PC-9 (cell line): ENCODE measurements at regions not wholly inside any gene's neighbourhood (a gene's known extent, or its start where the extent isn't known, plus 50 kb on each side); places are given as distances from the start of the nearest gene placed in this dataset.
"Not testable (repeated sequence)": the region's sequence is repeated elsewhere in the genome, so short reads cannot be mapped to it uniquely, and the experiment has no call there.

Experiments
- BruUV-seq: library from RNA; stranded (reverse); fragments of 400-500 nt; replicated peaks from 2 replicates; lab custom pipeline; 2021; lab: Mats Ljungman, UMichigan
- CTCF ChIA-PET: fragments of 300-600 bp; sonication (Branson Sonifier 250); formaldehyde crosslinking; loops from one replicate; lab custom pipeline; 2022; ENCODE audit warnings: antibody characterized with exemption; lab: Charles Lee
- POLR2A ChIA-PET: fragments of 300-600 bp; sonication (Branson Sonifier 250); formaldehyde crosslinking; loops from one replicate; lab custom pipeline; 2022; ENCODE audit warnings: antibody characterized with exemption; ENCODE audit not compliant: unreplicated experiment; lab: Charles Lee
- DNase-seq, 2 experiments: peaks; one replicate each; pipeline versions ENCODE4 v3.0.0 to v3.0.0-alpha.2; 2015 to 2022; ENCODE audit warnings: mixed read lengths in 1 of 2
- H2AFZ ChIP-seq: fragments of 200-600 bp; sonication (generic); 2 replicates; pipeline ENCODE4 v1.8.1; 2017; ENCODE audit warnings: antibody characterized with exemption
- H3F3A ChIP-seq: fragments of 200-600 bp; sonication (generic); 2 replicates; pipeline ENCODE4 v1.8.1; 2017; ENCODE audit warnings: antibody characterized with exemption, mild to moderate bottlenecking, low read depth; ENCODE audit not compliant: insufficient read depth
- H3K27ac ChIP-seq: fragments of 200-600 bp; sonication (generic); 2 replicates; pipeline ENCODE4 v1.6.1; 2016; ENCODE audit warnings: mixed run types
- H3K27me3 ChIP-seq: fragments of 200-600 bp; sonication (generic); 2 replicates; pipeline ENCODE4 v1.6.1; 2016; ENCODE audit warnings: low read depth, mixed run types; ENCODE audit not compliant: insufficient read depth
- H3K36me3 ChIP-seq: fragments of 200-600 bp; sonication (generic); 2 replicates; pipeline ENCODE4 v1.6.1; 2016; ENCODE audit warnings: low read depth, mixed run types
- H3K4me1 ChIP-seq: fragments of 200-600 bp; sonication (generic); replicated peaks from 2 replicates; pipeline ENCODE4 v1.6.1; 2016; ENCODE audit warnings: mixed run types; ENCODE audit not compliant: insufficient read depth
- H3K4me2 ChIP-seq: fragments of 200-600 bp; sonication (generic); 2 replicates; pipeline ENCODE4 v1.6.1; 2017; ENCODE audit warnings: mixed run types
- H3K4me3 ChIP-seq: fragments of 200-600 bp; sonication (generic); 2 replicates; pipeline ENCODE4 v1.6.1; 2016; ENCODE audit warnings: mixed run types
- H3K79me2 ChIP-seq: fragments of 200-600 bp; sonication (generic); 2 replicates; pipeline ENCODE4 v1.6.1; 2017; ENCODE audit warnings: low read depth, mixed run types
- H3K9me2 ChIP-seq: fragments of 200-600 bp; sonication (generic); 2 replicates; pipeline ENCODE4 v1.8.1; 2017; ENCODE audit warnings: mild to moderate bottlenecking; ENCODE audit not compliant: insufficient read depth
- H3K9me3 ChIP-seq: fragments of 200-600 bp; sonication (generic); 2 replicates; pipeline ENCODE4 v1.8.1; 2016; ENCODE audit warnings: low read depth; ENCODE audit not compliant: insufficient read depth
- H4K20me1 ChIP-seq: fragments of 200-600 bp; sonication (generic); 2 replicates; pipeline ENCODE4 v1.8.1; 2017; ENCODE audit not compliant: insufficient read depth
- intact Hi-C: fragments of 100-400 bp; cut with micrococcal nuclease; formaldehyde crosslinking; loops from one replicate; pipeline ENCODE4 v1.10.0; 2022; ENCODE audit not compliant: unreplicated experiment

DNA sequence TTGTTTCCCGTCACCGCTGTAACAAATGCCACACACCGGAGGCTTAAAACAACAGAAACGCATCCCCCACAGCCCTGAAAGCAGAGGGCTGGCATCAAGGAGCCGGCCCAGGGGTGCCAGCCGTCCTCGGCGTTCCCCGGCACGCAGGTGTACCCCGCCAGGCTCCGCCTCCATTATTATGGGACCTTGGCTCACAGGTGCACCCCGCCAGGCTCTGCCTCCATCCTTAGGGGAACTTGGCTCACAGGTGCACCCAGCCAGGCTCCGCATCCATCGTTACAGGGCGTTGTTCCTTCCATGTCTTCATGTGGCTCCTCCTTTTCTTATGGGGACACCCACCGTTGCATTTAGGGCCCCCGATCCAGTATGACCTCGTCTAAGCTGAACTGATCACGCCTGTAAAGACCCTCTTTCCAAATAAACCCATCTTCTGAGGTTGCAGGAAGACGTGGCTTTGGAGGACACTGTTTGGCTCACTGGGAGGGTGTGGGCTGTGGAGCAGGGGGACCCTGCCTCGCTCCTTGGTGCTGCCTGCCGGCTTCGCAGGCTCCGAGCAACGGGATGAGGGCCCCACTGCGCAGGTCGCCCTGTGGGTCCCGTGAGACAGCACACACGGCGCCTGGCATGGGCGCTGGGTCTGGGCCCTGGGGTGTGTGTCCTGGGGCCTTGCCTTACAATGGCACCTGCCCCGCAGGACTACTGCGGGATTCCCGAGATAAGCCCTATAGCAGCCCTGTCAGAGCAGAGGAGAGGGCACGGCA is 154.9 kb upstream of the ZNF469 start:
- H3K9me3 ChIP-seq, H2AFZ ChIP-seq, BruUV-seq, H3K27me3 ChIP-seq, H3K9me2 ChIP-seq, H3K4me2 ChIP-seq, intact Hi-C loops, POLR2A ChIA-PET, H3F3A ChIP-seq, DNase-seq, H3K4me1 ChIP-seq, H3K79me2 ChIP-seq, H4K20me1 ChIP-seq, CTCF ChIA-PET, H3K27ac ChIP-seq, H3K36me3 ChIP-seq, H3K4me3 ChIP-seq: not testable (repeated sequence)

DNA sequence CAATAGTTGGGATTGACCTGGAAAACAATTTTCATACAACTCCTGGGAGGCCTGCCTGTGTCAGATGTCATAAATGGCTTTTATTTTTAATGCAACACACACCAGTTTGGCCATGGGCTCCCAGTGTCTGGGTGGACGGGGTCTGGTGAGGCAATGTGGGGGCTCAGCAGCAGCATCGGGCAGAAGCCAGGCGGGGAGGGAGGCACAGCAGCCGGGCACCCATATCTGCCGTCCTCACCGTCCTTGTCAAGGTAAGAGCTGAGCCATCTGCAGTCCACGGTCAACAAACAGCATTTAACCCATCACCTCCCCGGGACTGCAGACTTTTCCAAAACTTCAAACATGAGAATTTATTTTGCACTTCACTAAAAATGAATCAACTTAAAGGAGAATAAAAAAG is 154.0 kb upstream of the ZNF469 start:
- BruUV-seq, H2AFZ ChIP-seq, POLR2A ChIA-PET: not testable (repeated sequence)

DNA sequence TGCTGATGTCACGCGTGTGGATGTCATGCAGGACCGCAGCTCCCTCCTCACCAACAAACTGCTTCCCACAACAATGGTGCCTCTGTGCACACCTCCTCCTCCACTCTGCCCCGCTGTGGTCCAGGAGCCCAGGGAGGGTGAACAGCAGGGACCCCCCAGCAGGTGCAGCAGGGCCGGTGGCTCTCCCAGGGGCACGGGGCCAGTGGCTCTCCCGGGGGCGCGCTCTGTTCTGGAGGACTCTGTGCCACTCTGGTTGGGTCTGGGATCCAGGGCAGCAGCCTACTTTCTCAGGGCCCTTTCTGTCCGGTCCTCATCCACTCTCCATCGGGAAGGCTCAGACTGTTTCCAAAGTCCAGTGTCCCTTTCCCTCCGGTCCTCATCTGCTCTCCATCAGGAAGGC is 153.0 kb upstream of the ZNF469 start:
- BruUV-seq, H3K4me2 ChIP-seq, H3K27me3 ChIP-seq, H3K36me3 ChIP-seq, H3K27ac ChIP-seq, H3K4me1 ChIP-seq, H3K79me2 ChIP-seq, H2AFZ ChIP-seq, H3F3A ChIP-seq, H3K9me3 ChIP-seq, DNase-seq, H3K9me2 ChIP-seq, H3K4me3 ChIP-seq, CTCF ChIA-PET, intact Hi-C loops, POLR2A ChIA-PET, H4K20me1 ChIP-seq: not testable (repeated sequence)

More for the DNA sequence above, 154.0 kb upstream of the ZNF469 start:
- CTCF ChIA-PET, H3K36me3 ChIP-seq, H3F3A ChIP-seq, DNase-seq, H3K27ac ChIP-seq, H4K20me1 ChIP-seq, H3K4me2 ChIP-seq, H3K9me3 ChIP-seq, H3K4me3 ChIP-seq, H3K27me3 ChIP-seq, H3K9me2 ChIP-seq, H3K79me2 ChIP-seq, intact Hi-C loops, H3K4me1 ChIP-seq: not testable (repeated sequence)

GRCh38 chr16:88230276-88230966 is 152.3 kb upstream of the ZNF469 start:
- H3K79me2 ChIP-seq, H3K9me3 ChIP-seq, H3K9me2 ChIP-seq, H3K36me3 ChIP-seq, H3K27ac ChIP-seq, BruUV-seq, POLR2A ChIA-PET, intact Hi-C loops, H3F3A ChIP-seq, H2AFZ ChIP-seq, H3K4me3 ChIP-seq, H4K20me1 ChIP-seq, DNase-seq, H3K27me3 ChIP-seq, H3K4me2 ChIP-seq: not testable (repeated sequence)
- CTCF ChIA-PET = interaction anchor here (0.6 kb wide), 1 partner anchor 149 kb away, joined by 4 read pairs; no protein-coding TSS in a partner anchor
- peaks cover 14% of the 10 kb centered on the region for H3K4me1 ChIP-seq

- CTCF ChIA-PET = interaction anchor here (0.6 kb wide), 1 partner anchor 150 kb away, joined by 4 read pairs; no protein-coding TSS in a partner anchor
- H3K79me2 ChIP-seq, DNase-seq, H3K27ac ChIP-seq, H3K4me2 ChIP-seq, BruUV-seq, H3K9me2 ChIP-seq, H3K9me3 ChIP-seq, intact Hi-C loops, H2AFZ ChIP-seq, H3K36me3 ChIP-seq, POLR2A ChIA-PET, H3K4me3 ChIP-seq, H4K20me1 ChIP-seq, H3F3A ChIP-seq, H3K27me3 ChIP-seq: not testable (repeated sequence)
- H3K4me1 ChIP-seq = peaks cover 21% of the 10 kb centered on the region
Measured at GRCh38 chr16:88230967-88231615, 151.7 kb upstream of the ZNF469 start.

GRCh38 chr16:88231839-88232238 is 150.9 kb upstream of the ZNF469 start:
- CTCF ChIA-PET, intact Hi-C loops, H4K20me1 ChIP-seq, DNase-seq, H2AFZ ChIP-seq, H3K4me2 ChIP-seq, POLR2A ChIA-PET, H3K9me3 ChIP-seq, H3K4me3 ChIP-seq, H3K36me3 ChIP-seq, H3K27ac ChIP-seq, H3K27me3 ChIP-seq, H3F3A ChIP-seq, H3K79me2 ChIP-seq, H3K9me2 ChIP-seq, BruUV-seq: not testable (repeated sequence)
- peaks cover 25% of the 10 kb centered on the region for H3K4me1 ChIP-seq
